ENCODE measurements at regions not wholly inside any gene's neighbourhood (a gene's known extent, or its start where the extent isn't known, plus 50 kb on each side); places are given as distances from the start of the nearest gene placed in this dataset.

DNA sequence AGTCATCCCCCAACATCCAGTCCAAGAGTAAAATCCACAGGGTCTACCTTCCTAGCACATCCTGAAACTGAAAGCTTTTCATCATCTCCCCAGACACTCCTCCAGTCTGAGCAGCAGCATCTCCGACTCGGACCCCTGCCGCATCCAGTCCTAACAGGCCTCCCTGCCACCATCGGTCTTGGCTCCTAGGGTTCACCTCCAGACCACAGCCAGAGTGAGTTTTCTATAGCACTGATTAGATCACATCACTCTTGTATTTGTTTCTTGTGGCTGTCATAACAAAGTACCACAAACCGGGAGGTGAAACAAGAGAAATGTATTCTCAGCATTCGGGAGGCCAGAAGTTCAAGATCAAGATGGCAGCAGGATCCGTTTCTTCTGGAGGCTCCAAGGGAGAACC is 187.8 kb downstream of the TOMM20 start:
- no peaks in the 10 kb centered on the region for H3K27me3 Mint-ChIP-seq (ENCODE audit: low read depth)
- peaks cover 2% of the 10 kb centered on the region for H3K9me3 Mint-ChIP-seq
- CTCF ChIA-PET = interaction anchor here (0.9 kb wide), 1 partner anchor 75 kb away, joined by 4 read pairs; no protein-coding TSS in a partner anchor
- intact Hi-C loops (cut with micrococcal nuclease) = no loop called here
- H3K4me3 Mint-ChIP-seq = no peak overlapping the region
- no peak for DNase-seq
- peaks cover 2% of the 10 kb centered on the region for H3K36me3 Mint-ChIP-seq (ENCODE audit: low read depth)
- H3K27ac Mint-ChIP-seq = no peak overlapping the region
- H3K4me1 Mint-ChIP-seq (ENCODE audit: low read depth) = peaks cover 35% of the 10 kb centered on the region

DNA sequence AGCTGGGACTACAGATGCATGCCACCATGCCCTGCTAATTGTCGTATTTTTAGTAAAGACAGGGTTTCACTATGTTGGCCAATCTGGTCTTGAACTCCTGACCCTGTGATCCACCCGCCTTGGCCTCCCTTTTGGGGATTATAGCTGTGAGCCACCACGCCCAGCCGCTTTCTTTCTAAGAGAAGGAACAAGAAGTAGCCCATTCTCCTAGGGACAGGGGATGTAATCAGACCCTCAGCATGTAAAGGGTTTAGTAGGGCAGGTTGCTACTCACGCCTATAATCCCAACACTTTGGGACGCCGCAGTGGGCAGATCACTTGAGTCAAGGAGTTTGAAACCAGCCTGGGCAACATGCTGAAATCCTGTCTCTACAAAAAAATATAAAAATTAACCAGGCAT is 189.7 kb downstream of the TOMM20 start:
- intact Hi-C loops (cut with micrococcal nuclease) = no loop called here
- peaks cover 25% of the 10 kb centered on the region for H3K4me1 Mint-ChIP-seq (ENCODE audit: low read depth)
- no peaks in the 10 kb centered on the region for H3K36me3 Mint-ChIP-seq (ENCODE audit: low read depth)
- no peak for DNase-seq
- no peak overlapping the region for H3K27ac Mint-ChIP-seq
- H3K9me3 Mint-ChIP-seq = peaks cover 2% of the 10 kb centered on the region
- CTCF ChIA-PET = no interaction called here
- H3K4me3 Mint-ChIP-seq = no peak overlapping the region
- H3K27me3 Mint-ChIP-seq (ENCODE audit: low read depth) = no peaks in the 10 kb centered on the region

GRCh38 chr1:234938135-234938534 is 190.5 kb downstream of the TOMM20 start:
- Mint-ChIP-seq H3K27me3 (ENCODE audit: low read depth) (no peaks in the 10 kb centered on the region), H3K36me3 (ENCODE audit: low read depth) (no peaks in the 10 kb centered on the region), H3K27ac (no peak overlapping the region), H3K4me3 (no peak overlapping the region), H3K9me3 (peaks cover 2% of the 10 kb centered on the region), H3K4me1 (ENCODE audit: low read depth) (peaks cover 30% of the 10 kb centered on the region)
- DNase-seq = no peak
- intact Hi-C loops (cut with micrococcal nuclease) = no loop called here
- CTCF ChIA-PET = no interaction called here

- H3K4me1 Mint-ChIP-seq (ENCODE audit: low read depth) = peaks cover 40% of the 10 kb centered on the region
- no peak overlapping the region for H3K4me3 Mint-ChIP-seq
- intact Hi-C loops (cut with micrococcal nuclease) = loop anchor here (1.0 kb wide), 1 partner anchor 10 kb away; no protein-coding TSS in a partner anchor
- H3K27me3 Mint-ChIP-seq (ENCODE audit: low read depth) = no peaks in the 10 kb centered on the region
- CTCF ChIA-PET = no interaction called here
- no peaks in the 10 kb centered on the region for H3K36me3 Mint-ChIP-seq (ENCODE audit: low read depth)
- peak; percentile 2 for DNase-seq
- H3K27ac Mint-ChIP-seq = no peak overlapping the region
- no peaks in the 10 kb centered on the region for H3K9me3 Mint-ChIP-seq
Observed at GRCh38 chr1:234936612-234937389, 191.8 kb downstream of the TOMM20 start.

DNA sequence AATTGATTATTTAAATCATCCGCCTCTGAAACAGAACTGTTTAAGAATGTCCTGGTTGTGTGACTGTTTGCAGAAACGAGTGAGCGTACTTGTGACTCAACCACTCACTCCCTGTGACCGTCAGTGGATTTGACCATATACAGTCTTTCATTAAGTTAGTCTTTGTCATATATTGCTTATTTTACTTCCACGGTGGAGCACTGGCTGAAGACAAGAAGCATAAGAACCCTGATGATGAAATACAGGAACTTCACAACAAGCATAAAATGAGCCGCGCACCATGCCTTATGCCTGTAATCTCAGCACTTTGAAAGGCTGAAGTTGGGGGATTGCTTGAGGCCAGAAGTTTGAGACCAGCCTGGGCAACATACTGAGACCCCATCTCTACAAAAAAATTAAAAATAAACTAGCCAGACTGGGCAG is 194.0 kb downstream of the TOMM20 start:
- intact Hi-C loops (cut with micrococcal nuclease) = no loop called here
- DNase-seq = no peak
- CTCF ChIA-PET = no interaction called here
- Mint-ChIP-seq H3K27ac (peak overlapping the region; percentile 78), H3K36me3 (ENCODE audit: low read depth) (no peaks in the 10 kb centered on the region), H3K27me3 (ENCODE audit: low read depth) (no peaks in the 10 kb centered on the region), H3K4me3 (no peak overlapping the region), H3K4me1 (ENCODE audit: low read depth) (peaks cover 46% of the 10 kb centered on the region), H3K9me3 (no peaks in the 10 kb centered on the region)

- CTCF ChIA-PET = interaction anchor here (0.6 to 1.0 kb wide), 3 partner anchors 19 to 29 kb away, joined by 3 read pairs; no protein-coding TSS in a partner anchor
- Mint-ChIP-seq H3K36me3 (ENCODE audit: low read depth) (no peaks in the 10 kb centered on the region), H3K4me3 (no peak overlapping the region), H3K4me1 (ENCODE audit: low read depth) (peaks cover 58% of the 10 kb centered on the region), H3K27ac (peak overlapping the region; percentile 84), H3K27me3 (ENCODE audit: low read depth) (no peaks in the 10 kb centered on the region), H3K9me3 (no peaks in the 10 kb centered on the region)
- DNase-seq = peak; percentile 61
- intact Hi-C loops (cut with micrococcal nuclease) = loop anchor here (1.0 kb wide), 4 partner anchors 30 to 209 kb away; no protein-coding TSS in a partner anchor
Observed at GRCh38 chr1:234933475-234933874, 195.2 kb downstream of the TOMM20 start.

DNA sequence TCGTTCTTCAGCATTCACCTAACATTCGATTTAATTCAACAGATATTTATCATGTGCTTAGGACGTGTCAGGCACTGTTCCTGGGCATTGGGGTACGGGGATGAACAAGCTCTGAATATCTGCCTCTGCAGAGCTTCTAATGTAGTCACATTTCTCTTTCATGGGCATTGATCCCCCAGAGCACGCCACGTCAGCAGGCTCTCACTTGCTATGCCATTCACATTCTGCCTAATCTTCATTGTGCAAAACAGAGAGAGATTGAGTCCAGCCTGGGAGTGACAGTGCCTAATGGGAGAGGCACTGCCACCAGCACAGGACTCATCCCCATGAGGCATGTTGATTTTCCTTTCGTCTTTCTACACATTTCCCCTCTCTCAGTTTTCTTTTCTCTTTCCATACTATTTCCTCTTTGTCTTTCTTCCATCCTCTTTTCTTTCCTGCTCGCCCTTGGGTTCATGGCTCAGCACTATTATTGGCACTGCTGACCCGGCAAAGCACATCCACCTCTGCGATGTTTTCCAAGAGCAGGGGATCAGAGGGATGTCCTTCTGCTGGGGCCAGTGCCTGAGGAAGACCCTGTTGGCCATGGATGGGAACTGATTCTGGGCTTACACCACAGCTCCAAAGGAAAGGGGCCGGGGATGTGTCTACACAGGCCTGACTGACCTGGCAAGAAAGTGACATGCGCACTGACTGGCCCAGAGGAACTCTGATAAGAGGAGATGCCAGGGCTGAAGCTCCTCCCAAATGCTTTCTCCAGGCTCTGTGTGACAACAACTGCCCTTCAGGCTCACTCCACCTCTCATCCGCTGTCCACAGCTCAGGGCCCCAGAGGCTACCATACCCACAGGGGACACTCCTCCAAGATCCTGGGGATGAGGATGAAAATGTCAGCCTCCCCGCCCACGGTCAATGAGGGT is 195.9 kb downstream of the TOMM20 start:
- CTCF ChIA-PET = interaction anchor here (1.0 kb wide), 2 partner anchors 25 to 30 kb away, joined by 3 read pairs; no protein-coding TSS in a partner anchor
- intact Hi-C loops (cut with micrococcal nuclease) = loop anchor here (1.0 kb wide), 4 partner anchors 31 to 208 kb away; no protein-coding TSS in a partner anchor
- no peaks in the 10 kb centered on the region for H3K9me3 Mint-ChIP-seq
- DNase-seq = no peak
- peak overlapping the region; percentile 84 for H3K27ac Mint-ChIP-seq
- H3K4me3 Mint-ChIP-seq = no peak overlapping the region
- H3K4me1 Mint-ChIP-seq (ENCODE audit: low read depth) = peaks cover 64% of the 10 kb centered on the region
- H3K36me3 Mint-ChIP-seq (ENCODE audit: low read depth) = no peaks in the 10 kb centered on the region
- H3K27me3 Mint-ChIP-seq (ENCODE audit: low read depth) = no peaks in the 10 kb centered on the region

DNA sequence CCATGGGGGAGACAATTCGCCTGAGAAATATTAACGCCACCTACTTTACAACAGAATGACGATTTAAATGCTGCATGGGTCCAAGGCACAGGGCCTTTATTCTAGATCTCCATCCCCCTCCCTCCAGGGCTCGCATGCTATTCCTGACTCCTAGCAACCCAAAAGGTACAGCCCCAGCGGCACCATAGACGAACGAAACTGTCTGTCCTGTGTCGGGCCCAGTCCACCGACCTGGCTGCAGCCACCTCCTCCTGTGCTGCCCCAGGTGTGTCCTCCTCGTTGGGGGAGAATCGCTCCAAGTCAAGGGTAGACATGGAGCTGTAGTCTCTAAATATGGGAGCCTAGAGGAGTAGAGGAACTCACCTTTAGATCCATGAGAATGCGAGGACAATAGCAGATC is 196.5 kb downstream of the TOMM20 start:
- Mint-ChIP-seq H3K4me3 (no peak overlapping the region), H3K27me3 (ENCODE audit: low read depth) (no peaks in the 10 kb centered on the region), H3K27ac (peak overlapping the region; percentile 84), H3K9me3 (no peaks in the 10 kb centered on the region), H3K36me3 (ENCODE audit: low read depth) (no peaks in the 10 kb centered on the region), H3K4me1 (ENCODE audit: low read depth) (peaks cover 65% of the 10 kb centered on the region)
- intact Hi-C loops (cut with micrococcal nuclease) = no loop called here
- CTCF ChIA-PET = interaction anchor here (0.6 kb wide), 1 partner anchor 84 kb away, joined by 3 read pairs; no protein-coding TSS in a partner anchor
- DNase-seq = no peak

- Mint-ChIP-seq H3K27ac (no peak overlapping the region), H3K4me3 (no peak overlapping the region), H3K4me1 (ENCODE audit: low read depth) (peaks cover 65% of the 10 kb centered on the region)
Observed at GRCh38 chr1:234931404-234931973, 197.1 kb downstream of the TOMM20 start.

GRCh38 chr1:234929369-234929768 is 199.3 kb downstream of the TOMM20 start:
- Mint-ChIP-seq H3K4me1 (ENCODE audit: low read depth) (peaks cover 70% of the 10 kb centered on the region), H3K36me3 (ENCODE audit: low read depth) (no peaks in the 10 kb centered on the region), H3K9me3 (no peaks in the 10 kb centered on the region), H3K4me3 (no peak overlapping the region), H3K27ac (peak overlapping the region; percentile 22), H3K27me3 (ENCODE audit: low read depth) (no peaks in the 10 kb centered on the region)
- CTCF ChIA-PET = interaction anchor here (0.6 to 1.1 kb wide), 2 partner anchors 20 to 86 kb away, joined by 3 to 4 read pairs; no protein-coding TSS in a partner anchor
- intact Hi-C loops (cut with micrococcal nuclease) = loop anchor here (1.0 to 5.0 kb wide), 2 partner anchors 49 to 657 kb away; no protein-coding TSS in a partner anchor
- no peak for DNase-seq

More at GRCh38 chr1:234931404-234931973, 197.1 kb downstream of the TOMM20 start:
- Mint-ChIP-seq H3K27me3 (ENCODE audit: low read depth) (no peaks in the 10 kb centered on the region), H3K36me3 (ENCODE audit: low read depth) (no peaks in the 10 kb centered on the region), H3K9me3 (no peaks in the 10 kb centered on the region)
- DNase-seq = no peak
- intact Hi-C loops (cut with micrococcal nuclease) = no loop called here
- CTCF ChIA-PET = interaction anchor here (0.6 kb wide), 1 partner anchor 85 kb away, joined by 3 read pairs; no protein-coding TSS in a partner anchor

GRCh38 chr1:234928642-234929041 is 200.0 kb downstream of the TOMM20 start:
- no peak overlapping the region for H3K27ac Mint-ChIP-seq
- no peaks in the 10 kb centered on the region for H3K27me3 Mint-ChIP-seq (ENCODE audit: low read depth)
- no peaks in the 10 kb centered on the region for H3K36me3 Mint-ChIP-seq (ENCODE audit: low read depth)
- no peak overlapping the region for H3K4me3 Mint-ChIP-seq
- CTCF ChIA-PET = interaction anchor here (0.6 to 1.1 kb wide), 4 partner anchors 21 to 83 kb away, joined by 3 read pairs; no protein-coding TSS in a partner anchor
- H3K4me1 Mint-ChIP-seq (ENCODE audit: low read depth) = peaks cover 67% of the 10 kb centered on the region
- intact Hi-C loops (cut with micrococcal nuclease) = loop anchor here (1.0 to 5.0 kb wide), 2 partner anchors 50 to 656 kb away; no protein-coding TSS in a partner anchor
- no peak for DNase-seq
- no peaks in the 10 kb centered on the region for H3K9me3 Mint-ChIP-seq

Measured in activated naive CD4-positive, alpha-beta T cell treated with anti-CD3 and anti-CD28 coated beads for 36 hours (primary cell).